WTC11 (cell line): ENCODE measurements at regions not wholly inside any gene's neighbourhood (a gene's known extent, or its start where the extent isn't known, plus 50 kb on each side); places are given as distances from the start of the nearest gene placed in this dataset.

Experiments
- CTCF ChIP-seq: fragments of 200-600 bp; IDR thresholded peaks from 2 replicates; pipeline ENCODE4 v1.8.0; 2022; ENCODE audit warnings: antibody characterized with exemption
- E2F5 ChIP-seq: sonication (generic); formaldehyde crosslinking; IDR thresholded peaks from 2 replicates; pipeline ENCODE4 v1.8.1; 2022; ENCODE audit warnings: mild to moderate bottlenecking, moderate library complexity, missing genetic modification reagents
- KAT7 ChIP-seq: sonication (generic); formaldehyde crosslinking; IDR thresholded peaks from 2 replicates; pipeline ENCODE4 v1.8.1; 2023; ENCODE audit warnings: missing genetic modification reagents, mild to moderate bottlenecking, borderline replicate concordance
- PREB ChIP-seq: sonication (generic); formaldehyde crosslinking; IDR thresholded peaks from 2 replicates; pipeline ENCODE4 v1.8.1; 2022; ENCODE audit warnings: mild to moderate bottlenecking, missing genetic modification reagents, moderate library complexity, borderline replicate concordance
- SMAD3 ChIP-seq: sonication (generic); formaldehyde crosslinking; IDR thresholded peaks from 2 replicates; pipeline ENCODE4 v1.8.0; 2022; ENCODE audit warnings: missing genetic modification reagents, mild to moderate bottlenecking, borderline replicate concordance
- ZBTB21 ChIP-seq: sonication (generic); formaldehyde crosslinking; IDR thresholded peaks from 2 replicates; pipeline ENCODE4 v1.8.1; 2023; ENCODE audit warnings: mild to moderate bottlenecking, missing genetic modification reagents, borderline replicate concordance
- ZNF532 ChIP-seq: fragments of 250-450 bp; sonication (Bioruptor Pico); IDR thresholded peaks from 2 replicates; pipeline ENCODE4 v1.9.0; 2021; ENCODE audit warnings: mild to moderate bottlenecking, borderline replicate concordance

GRCh38 chr4:43709443-43709842, 739.2 kb downstream of the KCTD8 start:
- TF ChIP-seq E2F5, result no peak
- no peak for TF ChIP-seq KAT7 (CRISPR knock-in tag)
- TF ChIP-seq CTCF, result no peak
- TF ChIP-seq SMAD3 (CRISPR knock-in tag), result no peak
- TF ChIP-seq ZNF532 (CRISPR knock-in tag), result no peak
- no peak for TF ChIP-seq PREB (CRISPR knock-in tag)
- TF ChIP-seq ZBTB21 (CRISPR knock-in tag), result no peak
